ENCODE measurements at regions not wholly inside any gene's neighbourhood (a gene's known extent, or its start where the extent isn't known, plus 50 kb on each side); places are given as distances from the start of the nearest gene placed in this dataset.

GRCh38 chr3:34196914-34197313 is 398.5 kb downstream of the PDCD6IP start:
- H3K36me3 ChIP-seq: no peaks in the 10 kb centered on the region
- no peak overlapping the region for H3K27ac ChIP-seq
- no peaks in the 10 kb centered on the region for H3K27me3 ChIP-seq
- WGBS, 2 donors: 76 to 85% methylated on average over 2 of the region's 2 CpGs
- H3K4me3 ChIP-seq (replicated peaks in 1 of 3): no peak overlapping the region
- TF ChIP-seq, protein P1, sequence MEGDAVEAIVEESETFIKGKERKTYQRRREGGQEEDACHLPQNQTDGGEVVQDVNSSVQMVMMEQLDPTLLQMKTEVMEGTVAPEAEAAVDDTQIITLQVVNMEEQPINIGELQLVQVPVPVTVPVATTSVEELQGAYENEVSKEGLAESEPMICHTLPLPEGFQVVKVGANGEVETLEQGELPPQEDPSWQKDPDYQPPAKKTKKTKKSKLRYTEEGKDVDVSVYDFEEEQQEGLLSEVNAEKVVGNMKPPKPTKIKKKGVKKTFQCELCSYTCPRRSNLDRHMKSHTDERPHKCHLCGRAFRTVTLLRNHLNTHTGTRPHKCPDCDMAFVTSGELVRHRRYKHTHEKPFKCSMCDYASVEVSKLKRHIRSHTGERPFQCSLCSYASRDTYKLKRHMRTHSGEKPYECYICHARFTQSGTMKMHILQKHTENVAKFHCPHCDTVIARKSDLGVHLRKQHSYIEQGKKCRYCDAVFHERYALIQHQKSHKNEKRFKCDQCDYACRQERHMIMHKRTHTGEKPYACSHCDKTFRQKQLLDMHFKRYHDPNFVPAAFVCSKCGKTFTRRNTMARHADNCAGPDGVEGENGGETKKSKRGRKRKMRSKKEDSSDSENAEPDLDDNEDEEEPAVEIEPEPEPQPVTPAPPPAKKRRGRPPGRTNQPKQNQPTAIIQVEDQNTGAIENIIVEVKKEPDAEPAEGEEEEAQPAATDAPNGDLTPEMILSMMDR (IDR thresholded peaks at IDR 0.05): no peak
- TF ChIP-seq POLR2A (IDR thresholded peaks at IDR 0.05): no peak
- intact Hi-C loops (cut with DNase I): no loop called here
- no peaks in the 10 kb centered on the region for H3K9me3 ChIP-seq
- no peaks in the 10 kb centered on the region for H3K4me1 ChIP-seq
- no peak for DNase-seq

GRCh38 chr3:34198309-34198708 is 399.9 kb downstream of the PDCD6IP start:
- no peak overlapping the region for H3K27ac ChIP-seq
- no peaks in the 10 kb centered on the region for H3K4me1 ChIP-seq
- WGBS, 2 donors: 82 to 93% methylated on average over 1 of the region's 1 CpG
- H3K9me3 ChIP-seq: no peaks in the 10 kb centered on the region
- TF ChIP-seq, protein P1 (IDR thresholded peaks at IDR 0.05): no peak
- no peak for TF ChIP-seq POLR2A (IDR thresholded peaks at IDR 0.05)
- no peaks in the 10 kb centered on the region for H3K36me3 ChIP-seq
- DNase-seq: no peak
- H3K4me3 ChIP-seq (replicated peaks in 1 of 3): no peak overlapping the region
- no peaks in the 10 kb centered on the region for H3K27me3 ChIP-seq
- intact Hi-C loops (cut with DNase I): no loop called here

DNA sequence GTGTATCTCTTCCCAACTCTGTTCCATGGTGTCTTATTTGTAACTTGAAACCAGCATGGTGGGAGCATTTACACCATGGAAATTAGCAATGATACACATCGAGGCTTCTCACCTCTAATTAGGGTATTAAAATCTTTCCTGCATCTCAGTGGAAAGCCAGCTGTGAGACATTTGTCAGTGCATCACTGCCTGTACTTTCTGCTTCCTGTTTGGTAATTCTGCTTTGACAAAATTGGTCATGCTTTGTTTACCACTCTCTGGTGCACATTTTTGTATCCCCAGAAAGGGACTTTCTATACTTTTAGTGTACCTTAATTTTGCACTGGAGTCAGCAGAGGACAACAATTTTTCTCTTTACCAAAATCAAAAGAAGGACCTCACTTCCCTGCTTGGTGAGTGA is 402.1 kb downstream of the PDCD6IP start:
- no peak overlapping the region for H3K27ac ChIP-seq
- no peak overlapping the region for H3K4me3 ChIP-seq (replicated peaks in 1 of 3)
- no peaks in the 10 kb centered on the region for H3K4me1 ChIP-seq
- H3K27me3 ChIP-seq: no peaks in the 10 kb centered on the region
- WGBS, 2 donors: 50 to 68% methylated on average over 1 of the region's 1 CpG
- H3K36me3 ChIP-seq: no peaks in the 10 kb centered on the region
- DNase-seq: no peak
- H3K9me3 ChIP-seq: no peaks in the 10 kb centered on the region
- intact Hi-C loops (cut with DNase I): no loop called here
- TF ChIP-seq, protein P1 (IDR thresholded peaks at IDR 0.05): no peak
- TF ChIP-seq POLR2A (IDR thresholded peaks at IDR 0.05): no peak

DNA sequence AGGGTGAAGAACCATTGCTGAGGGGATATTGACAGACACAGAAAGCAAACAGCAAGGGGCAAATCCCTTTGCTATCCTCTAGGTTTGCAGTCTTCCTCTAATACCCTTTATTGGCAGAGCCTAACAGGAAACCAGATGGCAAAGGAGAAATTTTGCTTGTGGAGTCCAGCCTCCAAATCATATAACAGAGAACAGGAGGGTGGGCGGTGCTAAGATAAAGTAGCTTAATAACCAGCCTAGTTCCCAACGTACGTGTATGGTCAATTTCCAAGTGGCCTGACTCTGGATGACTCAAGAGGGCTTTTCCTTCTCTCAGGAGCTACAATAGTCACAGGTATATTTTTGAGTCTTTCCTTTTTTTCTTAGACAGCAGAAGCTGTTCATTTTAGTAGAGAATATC is 404.5 kb downstream of the PDCD6IP start:
- WGBS, 2 donors: 63 to 66% methylated on average over 3 of the region's 3 CpGs
- TF ChIP-seq, protein P1 (IDR thresholded peaks at IDR 0.05): no peak
- no peak for TF ChIP-seq POLR2A (IDR thresholded peaks at IDR 0.05)
- no peaks in the 10 kb centered on the region for H3K27me3 ChIP-seq
- H3K4me3 ChIP-seq (replicated peaks in 1 of 3): no peak overlapping the region
- H3K27ac ChIP-seq: no peak overlapping the region
- intact Hi-C loops (cut with DNase I): no loop called here
- no peaks in the 10 kb centered on the region for H3K36me3 ChIP-seq
- no peaks in the 10 kb centered on the region for H3K9me3 ChIP-seq
- H3K4me1 ChIP-seq: no peaks in the 10 kb centered on the region
- no peak for DNase-seq

DNA sequence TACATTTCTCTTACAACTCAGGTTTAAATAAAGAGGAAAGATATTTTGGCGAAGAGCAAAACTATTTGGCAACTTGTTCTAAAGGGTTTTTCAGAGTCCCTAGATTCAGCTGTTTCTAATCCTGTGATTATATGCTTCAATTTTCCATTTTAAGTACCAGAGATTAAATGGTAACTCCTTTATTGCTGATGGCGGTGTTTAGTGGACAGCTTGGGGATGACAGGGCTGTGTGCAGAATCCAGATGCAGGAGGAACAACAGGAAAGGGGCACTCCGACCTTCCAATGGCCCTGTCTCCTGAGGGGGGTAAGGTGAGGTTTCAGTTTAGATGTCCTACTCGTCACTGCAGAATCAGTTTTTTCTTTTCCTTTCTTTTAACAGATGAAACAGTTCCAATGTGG is 405.0 kb downstream of the PDCD6IP start:
- intact Hi-C loops (cut with DNase I): no loop called here
- 79 to 81% methylated on average over 4 of the region's 4 CpGs for WGBS, 2 donors
- H3K4me3 ChIP-seq (replicated peaks in 1 of 3): no peak overlapping the region
- TF ChIP-seq, protein P1 (IDR thresholded peaks at IDR 0.05): no peak
- no peak for TF ChIP-seq POLR2A (IDR thresholded peaks at IDR 0.05)
- no peak overlapping the region for H3K27ac ChIP-seq
- H3K4me1 ChIP-seq: no peaks in the 10 kb centered on the region
- H3K36me3 ChIP-seq: no peaks in the 10 kb centered on the region
- H3K27me3 ChIP-seq: no peaks in the 10 kb centered on the region
- no peak for DNase-seq
- no peaks in the 10 kb centered on the region for H3K9me3 ChIP-seq
